ENCODE measurements at regions not wholly inside any gene's neighbourhood (a gene's known extent, or its start where the extent isn't known, plus 50 kb on each side); places are given as distances from the start of the nearest gene placed in this dataset.
A peak's percentile ranks its signal among the peaks of the same experiment; 100 is the strongest.
"Not testable (repeated sequence)": the region's sequence is repeated elsewhere in the genome, so short reads cannot be mapped to it uniquely, and the experiment has no call there.

DNA sequence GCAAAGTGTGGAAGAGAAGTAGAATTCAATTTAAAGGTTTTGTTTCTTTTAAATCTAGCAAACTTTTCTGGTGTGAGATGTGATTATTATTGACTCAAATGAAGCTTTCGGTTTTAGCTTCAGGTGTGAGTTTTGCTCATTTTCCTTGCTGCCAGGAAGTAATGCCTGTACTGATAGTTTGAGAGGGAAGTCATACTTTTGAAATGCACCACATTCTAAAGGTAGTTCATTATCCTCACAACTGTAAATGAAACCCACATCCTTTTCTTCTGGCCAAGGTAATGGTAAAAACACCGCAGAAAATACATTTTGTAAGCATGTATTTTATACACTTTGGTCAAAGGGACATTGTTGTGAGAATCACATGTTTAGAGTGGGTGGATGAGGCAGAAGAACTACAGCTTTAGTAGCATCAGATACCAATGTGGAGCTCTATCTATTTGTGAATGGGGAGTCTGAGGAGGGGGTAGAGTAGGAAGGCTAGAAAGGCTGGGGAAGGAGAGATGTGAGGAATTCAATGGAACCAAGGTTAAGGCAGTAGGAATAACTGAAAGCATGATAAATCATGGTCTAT lies 167.0 kb upstream of the CDKN2B start:
- POLR2A ChIA-PET, result no interaction called here
- peak overlapping the region; percentile 27 for H3K4me2 ChIP-seq (replicated peaks; ENCODE audit: low read depth, low read length, poor library complexity, severe bottlenecking)

GRCh38 chr9:22181021-22181420 lies 171.9 kb upstream of the CDKN2B start:
- H3K4me3 ChIP-seq (ENCODE audit: control extremely low read depth in 1 of 5, extremely low read depth in 1 of 5, insufficient read depth in 1 of 5, low read depth in 2 of 5, low read length in 4 of 5); H3K36me3 ChIP-seq (replicated peaks in 1 of 2; ENCODE audit: control extremely low read depth in 1 of 2, control insufficient read depth in 1 of 2, extremely low read depth in 1 of 2, insufficient read depth in 2 of 2, low read length in 1 of 2); H4K20me1 ChIP-seq (ENCODE audit: control insufficient read depth, insufficient read depth, low read length, poor library complexity, severe bottlenecking); H3K4me2 ChIP-seq (replicated peaks; ENCODE audit: low read depth, low read length, poor library complexity, severe bottlenecking); H3K79me2 ChIP-seq (ENCODE audit: control insufficient read depth, insufficient read depth, low read length); H3K4me1 ChIP-seq (ENCODE audit: control insufficient read depth in 2 of 2, insufficient read depth in 2 of 2, low read length in 2 of 2); CTCF ChIA-PET; H3K27me3 Mint-ChIP-seq; H3K9ac ChIP-seq (ENCODE audit: low read length); H3K27ac ChIP-seq (ENCODE audit: low read length in 2 of 2); H3K27me3 ChIP-seq (replicated peaks in 1 of 4; ENCODE audit: control extremely low read depth in 1 of 4, control insufficient read depth in 3 of 4, insufficient read depth in 4 of 4, low read length in 3 of 4); H2AFZ ChIP-seq (ENCODE audit: insufficient read depth, low read depth, low read length, poor library complexity, severe bottlenecking); POLR2A ChIA-PET; ATAC-seq (ENCODE audit: low read depth); H3K9me3 ChIP-seq (ENCODE audit: control extremely low read depth in 1 of 3, control insufficient read depth in 2 of 3, insufficient read depth in 1 of 3, low read length in 2 of 3): not testable (repeated sequence)
- WGBS (ENCODE audit: insufficient coverage), result no CpG with 5 or more reads among the region's 2 CpGs
- intact Hi-C loops (cut with micrococcal nuclease), result loop anchor here (2.0 kb wide), 1 partner anchor 14 kb away; no protein-coding TSS in a partner anchor
- DNase-seq, result peak; percentile 23
- Mint-ChIP-seq H3K4me1 (peaks cover 27% of the 10 kb centered on the region), H3K9me3 (ENCODE audit: insufficient read depth) (peaks cover 10% of the 10 kb centered on the region), H3K27ac (peak overlapping the region; percentile 57), H3K4me3 (peak overlapping the region; percentile 42)

More for the DNA sequence above, 167.0 kb upstream of the CDKN2B start:
- no peak overlapping the region for H3K4me3 ChIP-seq (ENCODE audit: control extremely low read depth in 1 of 5, extremely low read depth in 1 of 5, insufficient read depth in 1 of 5, low read depth in 2 of 5, low read length in 4 of 5)
- Mint-ChIP-seq H3K9me3 (ENCODE audit: insufficient read depth) (peaks cover 10% of the 10 kb centered on the region), H3K27me3 (no peaks in the 10 kb centered on the region), H3K4me3 (no peak overlapping the region), H3K27ac (no peak overlapping the region), H3K4me1 (peaks cover 50% of the 10 kb centered on the region)
- H2AFZ ChIP-seq (ENCODE audit: insufficient read depth, low read depth, low read length, poor library complexity, severe bottlenecking), result peak overlapping the region; percentile 4
- CTCF ChIA-PET, result interaction anchor here (0.7 kb wide), 1 partner anchor 198 kb away, joined by 3 read pairs; no protein-coding TSS in a partner anchor
- intact Hi-C loops (cut with micrococcal nuclease), result no loop called here
- no CpG with 5 or more reads among the region's 2 CpGs for WGBS (ENCODE audit: insufficient coverage)
- TF ChIP-seq, protein P1, sequence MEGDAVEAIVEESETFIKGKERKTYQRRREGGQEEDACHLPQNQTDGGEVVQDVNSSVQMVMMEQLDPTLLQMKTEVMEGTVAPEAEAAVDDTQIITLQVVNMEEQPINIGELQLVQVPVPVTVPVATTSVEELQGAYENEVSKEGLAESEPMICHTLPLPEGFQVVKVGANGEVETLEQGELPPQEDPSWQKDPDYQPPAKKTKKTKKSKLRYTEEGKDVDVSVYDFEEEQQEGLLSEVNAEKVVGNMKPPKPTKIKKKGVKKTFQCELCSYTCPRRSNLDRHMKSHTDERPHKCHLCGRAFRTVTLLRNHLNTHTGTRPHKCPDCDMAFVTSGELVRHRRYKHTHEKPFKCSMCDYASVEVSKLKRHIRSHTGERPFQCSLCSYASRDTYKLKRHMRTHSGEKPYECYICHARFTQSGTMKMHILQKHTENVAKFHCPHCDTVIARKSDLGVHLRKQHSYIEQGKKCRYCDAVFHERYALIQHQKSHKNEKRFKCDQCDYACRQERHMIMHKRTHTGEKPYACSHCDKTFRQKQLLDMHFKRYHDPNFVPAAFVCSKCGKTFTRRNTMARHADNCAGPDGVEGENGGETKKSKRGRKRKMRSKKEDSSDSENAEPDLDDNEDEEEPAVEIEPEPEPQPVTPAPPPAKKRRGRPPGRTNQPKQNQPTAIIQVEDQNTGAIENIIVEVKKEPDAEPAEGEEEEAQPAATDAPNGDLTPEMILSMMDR (IDR thresholded peaks at IDR 0.05), result no peak
- no peak for TF ChIP-seq EZH2 (IDR thresholded peaks at IDR 0.05; ENCODE audit: borderline replicate concordance, insufficient read depth, low read depth, low read length, poor library complexity, severe bottlenecking)
- no peak overlapping the region for H3K9ac ChIP-seq (ENCODE audit: low read length)
- ATAC-seq (ENCODE audit: low read depth), result no peak
- no peak for DNase-seq
- no peaks in the 10 kb centered on the region for H3K36me3 ChIP-seq (replicated peaks in 1 of 2; ENCODE audit: control extremely low read depth in 1 of 2, control insufficient read depth in 1 of 2, extremely low read depth in 1 of 2, insufficient read depth in 2 of 2, low read length in 1 of 2)
- H4K20me1 ChIP-seq (ENCODE audit: control insufficient read depth, insufficient read depth, low read length, poor library complexity, severe bottlenecking), result no peaks in the 10 kb centered on the region
- peaks cover 20 to 29% of the 10 kb centered on the region in 2 donors for H3K4me1 ChIP-seq (ENCODE audit: control insufficient read depth in 2 of 2, insufficient read depth in 2 of 2, low read length in 2 of 2)
- H3K27ac ChIP-seq (ENCODE audit: low read length in 2 of 2), result peak overlapping the region in 1 of 2 donors; percentile 38
- no peaks in the 10 kb centered on the region for H3K27me3 ChIP-seq (replicated peaks in 1 of 4; ENCODE audit: control extremely low read depth in 1 of 4, control insufficient read depth in 3 of 4, insufficient read depth in 4 of 4, low read length in 3 of 4)
- H3K79me2 ChIP-seq (ENCODE audit: control insufficient read depth, insufficient read depth, low read length), result no peaks in the 10 kb centered on the region
- H3K9me3 ChIP-seq (ENCODE audit: control extremely low read depth in 1 of 3, control insufficient read depth in 2 of 3, insufficient read depth in 1 of 3, low read length in 2 of 3), result peaks cover 0 to 8% (median 0%) of the 10 kb centered on the region in 3 donors
